H9 (cell line): ENCODE measurements at regions not wholly inside any gene's neighbourhood (a gene's known extent, or its start where the extent isn't known, plus 50 kb on each side); places are given as distances from the start of the nearest gene placed in this dataset.

Experiments
- DNase-seq: peaks from one replicate; pipeline ENCODE4 v3.0.0-alpha.2; 2017
- H2AFZ ChIP-seq: one replicate; pipeline ENCODE4 v1.6.1; 2013; ENCODE audit warnings: mild to moderate bottlenecking, low read length, control low read depth, moderate library complexity
- H2AK5ac ChIP-seq: 2 replicates; pipeline ENCODE4 v1.6.1; 2013; ENCODE audit warnings: low read length, control low read depth, mixed read lengths; ENCODE audit not compliant: insufficient read length
- H2BK120ac ChIP-seq: one replicate; pipeline ENCODE4 v1.6.1; 2013; ENCODE audit warnings: low read depth, mild to moderate bottlenecking, low read length, control low read depth, inconsistent platforms; ENCODE audit not compliant: poor library complexity, severe bottlenecking
- H2BK12ac ChIP-seq: 2 replicates; pipeline ENCODE4 v1.6.1; 2013; ENCODE audit warnings: low read length, control low read depth, mixed read lengths, low read depth; ENCODE audit not compliant: insufficient read length
- H2BK15ac ChIP-seq: 2 replicates; pipeline ENCODE4 v1.6.1; 2013; ENCODE audit warnings: low read depth, low read length, control low read depth
- H2BK20ac ChIP-seq: one replicate; pipeline ENCODE4 v1.6.1; 2013; ENCODE audit warnings: low read depth, mild to moderate bottlenecking, low read length, control low read depth, inconsistent platforms; ENCODE audit not compliant: poor library complexity, severe bottlenecking
- H2BK5ac ChIP-seq: 2 replicates; pipeline ENCODE4 v1.6.1; 2013; ENCODE audit warnings: low read length, control low read depth, mixed read lengths; ENCODE audit not compliant: insufficient read length
- H3K14ac ChIP-seq: 2 replicates; pipeline ENCODE4 v1.6.1; 2013; ENCODE audit warnings: low read length, control low read depth; ENCODE audit not compliant: insufficient read depth
- H3K18ac ChIP-seq: 2 replicates; pipeline ENCODE4 v1.6.1; 2013; ENCODE audit warnings: low read depth, mild to moderate bottlenecking, mixed read lengths, low read length, control low read depth; ENCODE audit not compliant: insufficient read length
- H3K23ac ChIP-seq: 2 replicates; pipeline ENCODE4 v1.6.1; 2013; ENCODE audit warnings: low read length, control low read depth, mixed read lengths, low read depth; ENCODE audit not compliant: insufficient read length
- H3K23me2 ChIP-seq: 2 replicates; pipeline ENCODE4 v1.6.1; 2013; ENCODE audit warnings: low read depth, mild to moderate bottlenecking, mixed read lengths, low read length, control low read depth; ENCODE audit not compliant: insufficient read length, poor library complexity, severe bottlenecking
- H3K27ac ChIP-seq: 2 replicates; pipeline ENCODE4 v1.5.1; 2013; ENCODE audit warnings: low read length, control low read depth, mixed read lengths, low read depth; ENCODE audit not compliant: insufficient read length
- H3K27me3 ChIP-seq: 2 replicates; pipeline ENCODE4 v1.6.1; 2013; ENCODE audit warnings: low read length, control low read depth, inconsistent platforms; ENCODE audit not compliant: insufficient read depth
- H3K4ac ChIP-seq: 2 replicates; pipeline ENCODE4 v1.6.1; 2013; ENCODE audit warnings: low read depth, mild to moderate bottlenecking, control low read depth, inconsistent platforms, low read length, moderate library complexity
- H3K4me1 ChIP-seq: 2 replicates; pipeline ENCODE4 v1.6.1; 2013; ENCODE audit warnings: low read length, control low read depth, inconsistent platforms; ENCODE audit not compliant: insufficient read depth
- H3K4me2 ChIP-seq: 2 replicates; pipeline ENCODE4 v1.6.1; 2013; ENCODE audit warnings: low read length, control low read depth, mixed read lengths; ENCODE audit not compliant: insufficient read length, insufficient read depth
- H3K56ac ChIP-seq: 2 replicates; pipeline ENCODE4 v1.6.1; 2013; ENCODE audit warnings: low read depth, mild to moderate bottlenecking, mixed read lengths, low read length, control low read depth; ENCODE audit not compliant: insufficient read length
- H3K79me1 ChIP-seq: 2 replicates; pipeline ENCODE4 v1.6.1; 2013; ENCODE audit warnings: low read depth, mild to moderate bottlenecking, moderate library complexity, low read length, control low read depth, inconsistent platforms; ENCODE audit not compliant: insufficient read depth, poor library complexity, severe bottlenecking
- H3K79me2 ChIP-seq: 2 replicates; pipeline ENCODE4 v1.6.1; 2013; ENCODE audit warnings: low read length, control low read depth, inconsistent platforms; ENCODE audit not compliant: insufficient read depth
- H3K9ac ChIP-seq: 2 replicates; pipeline ENCODE4 v1.6.1; 2013; ENCODE audit warnings: low read length, control low read depth, mixed read lengths; ENCODE audit not compliant: insufficient read length; ENCODE audit errors: extremely low read depth
- H3K9me3 ChIP-seq: one replicate; pipeline ENCODE4 v1.6.1; 2013; ENCODE audit warnings: low read depth, low read length, inconsistent platforms; ENCODE audit not compliant: control insufficient read depth
- H3T11ph ChIP-seq: one replicate; pipeline ENCODE4 v1.6.1; 2013; ENCODE audit warnings: mild to moderate bottlenecking, low read length, control low read depth, inconsistent platforms
- H4K20me1 ChIP-seq: one replicate; pipeline ENCODE4 v1.6.1; 2013; ENCODE audit not compliant: control insufficient read depth, insufficient read length, insufficient read depth
- H4K5ac ChIP-seq: 2 replicates; pipeline ENCODE4 v1.6.1; 2013; ENCODE audit warnings: low read depth, mild to moderate bottlenecking, mixed read lengths, low read length, control low read depth; ENCODE audit not compliant: insufficient read length
- H4K8ac ChIP-seq: replicated peaks from 2 replicates; pipeline ENCODE4 v1.6.1; 2013; ENCODE audit warnings: low read length, control low read depth, mixed read lengths, low read depth; ENCODE audit not compliant: insufficient read length
- H4K91ac ChIP-seq: 2 replicates; pipeline ENCODE4 v1.6.1; 2013; ENCODE audit warnings: low read depth, mild to moderate bottlenecking, moderate library complexity, mixed read lengths, low read length, control low read depth; ENCODE audit not compliant: insufficient read length
- H3K27ac Mint-ChIP-seq, 3 experiments: 2 replicates in 2 of 3; 3 replicates in 1 of 3; pipeline ENCODE4 v1.8.0; 2020 to 2021; ENCODE audit warnings: mixed read lengths in 3 of 3, mild to moderate bottlenecking in 1 of 3, moderate library complexity in 1 of 3
- H3K27me3 Mint-ChIP-seq: 2 replicates; pipeline ENCODE4 v1.8.0; 2021; ENCODE audit warnings: low read depth, mild to moderate bottlenecking, moderate library complexity, mixed read lengths
- H3K36me3 Mint-ChIP-seq, 3 experiments: 2 replicates in 2 of 3; 3 replicates in 1 of 3; pipeline ENCODE4 v1.8.0; 2020 to 2021; ENCODE audit warnings: low read depth in 3 of 3, mixed read lengths in 3 of 3; ENCODE audit not compliant: insufficient read depth in 1 of 3
- H3K4me1 Mint-ChIP-seq, 2 experiments: 2 replicates each; pipeline ENCODE4 v1.8.0; 2020; ENCODE audit warnings: mixed read lengths in 2 of 2
- H3K4me3 Mint-ChIP-seq, 2 experiments: 2 replicates in 1 of 2; 3 replicates in 1 of 2; pipeline ENCODE4 v1.8.0; 2020 to 2021; ENCODE audit warnings: mild to moderate bottlenecking in 2 of 2, mixed read lengths in 2 of 2, moderate library complexity in 1 of 2
- H3K9me3 Mint-ChIP-seq, 2 experiments: 2 replicates in 1 of 2; 3 replicates in 1 of 2; pipeline ENCODE4 v1.8.0; 2020; ENCODE audit warnings: mild to moderate bottlenecking in 2 of 2, mixed read lengths in 2 of 2, moderate library complexity in 1 of 2
- WGBS: extraction: QIAGEN DNeasy Blood & Tissue Kit; methylation state at CpG from one replicate; pipeline ENCODE4 v1.1.7; 2013; ENCODE audit warnings: missing lambda C conversion rate, low lambda C conversion rate, mixed read lengths; ENCODE audit not compliant: insufficient read length; ENCODE audit errors: extremely low coverage; 5-methylcytosine and 5-hydroxymethylcytosine counted together
- TF ChIP-seq, protein P1 (sequence below): fragments of 200-600 bp; sonication (generic); conservative IDR thresholded peaks from 3 replicates; pipeline ENCODE4 v1.8.0; 2021; ENCODE audit warnings: antibody characterized with exemption, mild to moderate bottlenecking

DNA sequence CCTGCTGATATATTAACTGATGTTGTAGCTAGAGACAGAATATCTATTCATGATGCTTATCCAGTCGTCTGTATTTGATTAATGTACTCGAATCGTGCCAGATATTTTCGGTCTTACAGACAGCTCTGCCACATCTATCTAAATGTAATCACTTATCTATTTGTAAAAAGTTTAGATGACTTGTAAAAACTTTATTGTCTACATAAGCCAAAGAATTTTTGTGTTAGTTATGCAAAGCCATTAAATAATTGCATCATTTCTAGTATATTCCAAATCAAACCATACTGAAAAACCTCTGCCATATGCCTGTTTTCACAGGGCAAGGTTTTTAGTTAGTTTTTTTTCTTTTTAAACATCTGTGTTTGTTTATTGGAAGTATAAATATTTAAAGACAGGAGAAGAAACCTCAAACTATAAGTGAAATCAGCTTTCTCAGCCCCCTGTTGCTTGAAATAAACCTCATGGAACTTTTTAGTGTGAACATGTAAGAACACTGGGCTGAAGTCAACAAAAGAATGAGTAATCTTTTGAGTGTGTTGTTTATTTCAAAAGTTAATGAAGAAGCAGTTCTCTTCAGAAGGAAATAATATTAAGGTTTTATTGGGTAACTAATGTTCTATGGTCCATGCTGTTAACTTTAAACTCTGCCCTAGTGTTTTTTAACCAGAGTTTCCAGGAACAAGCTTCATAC, 657.6 kb upstream of the SYT4 start:
- Histone ChIP-seq H3K4me1 (no peaks in the 10 kb centered on the region), H3K27ac (no peak overlapping the region), H2AK5ac (no peak overlapping the region), H4K5ac (no peak overlapping the region), H2BK12ac (no peak overlapping the region), H3K9ac (no peak overlapping the region), H3K4ac (no peak overlapping the region), H3K79me1 (no peaks in the 10 kb centered on the region), H2AFZ (no peak overlapping the region), H4K20me1 (no peaks in the 10 kb centered on the region), H2BK20ac (no peak overlapping the region), H3K14ac (no peak overlapping the region), H4K8ac (no peak overlapping the region), H3K56ac (no peak overlapping the region), H3K18ac (no peak overlapping the region), H2BK5ac (no peak overlapping the region), H4K91ac (no peak overlapping the region), H3K23ac (no peak overlapping the region), H2BK15ac (no peak overlapping the region), H3K79me2 (no peaks in the 10 kb centered on the region), H3K9me3 (no peaks in the 10 kb centered on the region), H3K23me2 (no peaks in the 10 kb centered on the region), H3T11ph (no peak overlapping the region), H3K27me3 (no peaks in the 10 kb centered on the region), H3K4me2 (no peak overlapping the region), H2BK120ac (no peak overlapping the region)
- WGBS = no CpG with 5 or more reads among the region's 4 CpGs
- peaks cover 0 to 6% of the 10 kb centered on the region in 2 experiments; a peak in 1 of 4 replicates for H3K4me1 Mint-ChIP-seq
- no peaks in the 10 kb centered on the region; a peak in 1 of 5 replicates for H3K9me3 Mint-ChIP-seq
- TF ChIP-seq, protein P1, sequence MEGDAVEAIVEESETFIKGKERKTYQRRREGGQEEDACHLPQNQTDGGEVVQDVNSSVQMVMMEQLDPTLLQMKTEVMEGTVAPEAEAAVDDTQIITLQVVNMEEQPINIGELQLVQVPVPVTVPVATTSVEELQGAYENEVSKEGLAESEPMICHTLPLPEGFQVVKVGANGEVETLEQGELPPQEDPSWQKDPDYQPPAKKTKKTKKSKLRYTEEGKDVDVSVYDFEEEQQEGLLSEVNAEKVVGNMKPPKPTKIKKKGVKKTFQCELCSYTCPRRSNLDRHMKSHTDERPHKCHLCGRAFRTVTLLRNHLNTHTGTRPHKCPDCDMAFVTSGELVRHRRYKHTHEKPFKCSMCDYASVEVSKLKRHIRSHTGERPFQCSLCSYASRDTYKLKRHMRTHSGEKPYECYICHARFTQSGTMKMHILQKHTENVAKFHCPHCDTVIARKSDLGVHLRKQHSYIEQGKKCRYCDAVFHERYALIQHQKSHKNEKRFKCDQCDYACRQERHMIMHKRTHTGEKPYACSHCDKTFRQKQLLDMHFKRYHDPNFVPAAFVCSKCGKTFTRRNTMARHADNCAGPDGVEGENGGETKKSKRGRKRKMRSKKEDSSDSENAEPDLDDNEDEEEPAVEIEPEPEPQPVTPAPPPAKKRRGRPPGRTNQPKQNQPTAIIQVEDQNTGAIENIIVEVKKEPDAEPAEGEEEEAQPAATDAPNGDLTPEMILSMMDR = no peak
- no peak overlapping the region for H3K27ac Mint-ChIP-seq
- no peak for DNase-seq
- no peak overlapping the region for H3K4me3 Mint-ChIP-seq
- no peaks in the 10 kb centered on the region for H3K36me3 Mint-ChIP-seq
- H3K27me3 Mint-ChIP-seq = no peaks in the 10 kb centered on the region
